ENCODE measurements at regions not wholly inside any gene's neighbourhood (a gene's known extent, or its start where the extent isn't known, plus 50 kb on each side); places are given as distances from the start of the nearest gene placed in this dataset.

DNA sequence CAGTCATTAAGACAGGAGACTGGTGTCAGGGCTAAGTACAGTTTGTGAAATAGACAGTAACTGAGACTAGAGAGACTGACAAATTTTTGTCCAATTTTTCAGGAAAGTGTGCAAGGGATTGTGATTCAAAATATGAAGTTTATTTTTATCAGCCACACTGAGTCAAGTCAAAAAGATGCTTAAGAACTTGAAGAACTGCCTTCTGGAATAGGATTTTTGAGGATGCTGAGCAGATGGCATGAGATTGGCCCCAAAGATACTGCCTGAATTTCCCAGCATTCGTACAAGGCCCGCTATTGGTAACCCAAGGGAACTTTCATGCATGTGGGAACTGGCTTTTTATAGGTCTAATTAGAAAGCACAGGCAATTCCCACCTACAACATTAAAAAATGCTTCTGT is 610.0 kb downstream of the LMO4 start:
- TF ChIP-seq ZSCAN29 (IDR thresholded peaks at IDR 0.05) (no peak), POLR2A (IDR thresholded peaks at IDR 0.05; ENCODE audit: low read depth, low read length) (no peak), RCOR1 (conservative IDR thresholded peaks at IDR 0.05; ENCODE audit: low read depth, low read length) (no peak), EGR1 (IDR thresholded peaks at IDR 0.05; ENCODE audit: borderline replicate concordance in 1 of 2, low read depth in 2 of 2, low read length in 2 of 2) (no peak), EZH2 (IDR thresholded peaks at IDR 0.05; ENCODE audit: borderline replicate concordance, control insufficient read depth, low read depth, low read length) (no peak), EP300 (IDR thresholded peaks at IDR 0.05; ENCODE audit: borderline replicate concordance in 1 of 2, control insufficient read depth in 1 of 2, low read depth in 2 of 2, low read length in 2 of 2) (no peak), CTCF (IDR thresholded peaks at IDR 0.05 in 2 of 3, conservative IDR thresholded peaks at IDR 0.05 in 1 of 3; ENCODE audit: control insufficient read depth in 2 of 3, extremely low read depth in 1 of 3, insufficient read depth in 1 of 3, low read depth in 3 of 3, low read length in 3 of 3) (no peak), PRDM15 (CRISPR knock-in tag; IDR thresholded peaks at IDR 0.05) (no peak), MEF2A (IDR thresholded peaks at IDR 0.05; ENCODE audit: insufficient read depth, low read depth, low read length) (no peak), SP1 (IDR thresholded peaks at IDR 0.05; ENCODE audit: low read depth, low read length) (no peak)

All from GM12878 (cell line).